C4-2B (cell line): ENCODE measurements at regions not wholly inside any gene's neighbourhood (a gene's known extent, or its start where the extent isn't known, plus 50 kb on each side); places are given as distances from the start of the nearest gene placed in this dataset.

Source experiments
- CTCF ChIP-seq: fragments of 450-650 bp; conservative IDR thresholded peaks from 2 replicates; pipeline ENCODE4 v1.5.1; 2017; ENCODE audit warnings: mild to moderate bottlenecking
- ZFX ChIP-seq: fragments of 450-650 bp; IDR thresholded peaks from 2 replicates; pipeline ENCODE4 v1.6.1; 2017

GRCh38 chr13:21833921-21834320, 163.0 kb downstream of the FGF9 start:
- TF ChIP-seq CTCF (no peak), ZFX (no peak)
